ENCODE measurements at regions not wholly inside any gene's neighbourhood (a gene's known extent, or its start where the extent isn't known, plus 50 kb on each side); places are given as distances from the start of the nearest gene placed in this dataset.

DNA sequence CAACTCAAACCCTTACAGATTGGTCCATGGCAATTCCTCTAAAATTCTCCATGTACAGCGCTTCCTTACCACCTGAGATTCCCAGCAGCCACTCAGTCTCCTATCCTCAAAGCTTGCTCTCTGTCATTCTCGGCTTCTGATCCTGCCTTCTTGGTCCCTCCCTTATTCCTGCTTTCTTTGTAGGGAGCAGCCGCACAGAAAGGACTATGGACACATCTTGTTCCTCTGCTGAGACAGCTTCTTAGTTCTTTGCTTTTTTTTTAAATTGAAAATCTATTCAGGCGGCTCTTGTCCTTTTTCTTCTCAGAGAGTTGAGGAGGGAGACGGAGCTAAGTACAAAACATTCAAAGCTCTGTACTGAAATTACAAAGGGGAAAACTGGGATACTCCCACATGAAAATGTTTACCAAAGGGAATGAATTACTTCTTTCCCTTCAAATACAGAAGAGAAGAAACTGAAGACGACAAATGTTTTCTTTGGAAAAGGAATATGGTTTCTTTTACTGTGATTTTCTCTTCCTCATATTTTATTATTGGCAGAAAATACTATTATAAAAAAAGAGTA is 285.1 kb downstream of the IL20RB start:
- Histone ChIP-seq H3K4me3 (ENCODE audit: low read length) (no peak overlapping the region), H3K27ac (ENCODE audit: low read depth, low read length) (no peak overlapping the region), H3K36me3 (ENCODE audit: control insufficient read depth in 2 of 3, insufficient read depth in 3 of 3, low read length in 3 of 3) (no peaks in the 10 kb centered on the region), H3K27me3 (ENCODE audit: control insufficient read depth in 2 of 2, insufficient read depth in 2 of 2, low read length in 2 of 2) (no peaks in the 10 kb centered on the region), H3K4me1 (ENCODE audit: control insufficient read depth in 2 of 2, insufficient read depth in 2 of 2, low read length in 2 of 2) (no peaks in the 10 kb centered on the region), H3K9me3 (ENCODE audit: control insufficient read depth in 2 of 3, low read length in 3 of 3) (no peaks in the 10 kb centered on the region)
- Mint-ChIP-seq H3K27ac (no peak overlapping the region), H3K36me3 (no peaks in the 10 kb centered on the region), H3K27me3 (peaks cover 0 to 26% (median 6%) of the 10 kb centered on the region in 5 donors), H3K9me3 (peaks cover 0 to 5% (median 0%) of the 10 kb centered on the region in 11 donors), H3K4me3 (no peak overlapping the region), H3K4me1 (peaks cover 0 to 2% (median 0%) of the 10 kb centered on the region in 7 donors)
- intact Hi-C loops (cut with micrococcal nuclease), result no loop called here
- ChIA-PET POLR2A (no interaction called here), CTCF (no interaction called here)
- DNase-seq (no peak), ATAC-seq (no peak)

DNA sequence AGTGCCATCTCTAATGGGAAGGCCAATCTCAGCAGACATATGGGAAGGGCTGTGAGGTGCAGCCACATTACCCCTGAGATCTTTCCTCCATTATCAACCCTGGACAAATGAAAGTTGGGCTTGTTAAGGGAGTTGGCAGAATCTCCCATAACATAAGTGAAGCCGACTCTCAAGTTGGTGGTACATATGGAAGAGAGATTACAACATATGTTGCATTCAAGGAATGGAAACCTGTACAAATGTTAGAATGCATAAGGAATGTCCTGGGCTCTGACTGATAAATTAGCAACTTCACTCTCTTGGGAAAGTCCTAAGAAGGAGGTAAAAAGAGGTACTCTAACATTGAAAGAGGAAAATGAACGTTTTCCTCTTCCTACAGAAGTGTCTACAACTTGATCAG is 288.7 kb downstream of the IL20RB start:
- Histone ChIP-seq H3K36me3 (ENCODE audit: control insufficient read depth in 2 of 3, insufficient read depth in 3 of 3, low read length in 3 of 3) (no peaks in the 10 kb centered on the region), H3K27me3 (ENCODE audit: control insufficient read depth in 2 of 2, insufficient read depth in 2 of 2, low read length in 2 of 2) (no peaks in the 10 kb centered on the region), H3K27ac (ENCODE audit: low read depth, low read length) (no peak overlapping the region), H3K4me3 (ENCODE audit: low read length) (no peak overlapping the region), H3K4me1 (ENCODE audit: control insufficient read depth in 2 of 2, insufficient read depth in 2 of 2, low read length in 2 of 2) (no peaks in the 10 kb centered on the region), H3K9me3 (ENCODE audit: control insufficient read depth in 2 of 3, low read length in 3 of 3) (no peaks in the 10 kb centered on the region)
- intact Hi-C loops (cut with micrococcal nuclease), result no loop called here
- Mint-ChIP-seq H3K4me3 (no peak overlapping the region), H3K27ac (no peak overlapping the region), H3K9me3 (peaks cover 0 to 13% (median 5%) of the 10 kb centered on the region in 11 donors), H3K36me3 (no peaks in the 10 kb centered on the region), H3K4me1 (peaks cover 0 to 2% (median 0%) of the 10 kb centered on the region in 7 donors), H3K27me3 (peaks cover 0 to 17% (median 6%) of the 10 kb centered on the region in 5 donors)
- no peak for DNase-seq
- CTCF ChIA-PET, result no interaction called here
- ATAC-seq, result no peak
- POLR2A ChIA-PET, result no interaction called here

DNA sequence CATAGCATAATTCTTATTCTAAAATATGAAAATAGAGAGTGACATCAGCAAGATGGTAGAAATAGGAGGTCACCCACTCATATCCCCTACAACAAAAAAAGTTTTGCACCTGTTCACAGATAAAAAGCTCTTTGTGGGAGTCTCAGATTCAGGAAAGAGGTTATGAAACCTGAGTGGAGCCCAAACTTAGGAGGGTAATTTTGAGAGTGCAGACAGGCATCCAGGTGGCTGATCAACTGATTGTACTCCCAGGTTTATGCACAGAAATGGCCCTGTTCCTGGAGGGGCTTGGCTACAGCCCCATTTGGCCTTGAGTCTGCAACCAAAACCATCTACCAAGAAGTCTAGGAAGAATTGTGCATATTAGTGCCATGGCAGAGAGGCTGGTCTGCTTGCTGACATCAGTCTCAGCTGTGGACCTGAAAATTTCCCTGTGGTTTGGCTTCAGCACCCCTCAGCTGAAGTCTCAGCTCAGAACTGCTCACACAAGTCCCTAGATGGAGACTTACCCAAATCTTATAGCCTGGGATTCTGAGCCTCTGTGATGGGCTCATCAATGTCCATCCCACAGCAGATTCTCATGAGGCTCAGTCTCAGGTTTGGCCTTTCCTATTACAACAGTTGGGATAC is 291.6 kb downstream of the IL20RB start:
- no peak overlapping the region for H3K27ac Mint-ChIP-seq
- H3K9me3 Mint-ChIP-seq, result peaks cover 3 to 23% (median 9%) of the 10 kb centered on the region in 11 donors

DNA sequence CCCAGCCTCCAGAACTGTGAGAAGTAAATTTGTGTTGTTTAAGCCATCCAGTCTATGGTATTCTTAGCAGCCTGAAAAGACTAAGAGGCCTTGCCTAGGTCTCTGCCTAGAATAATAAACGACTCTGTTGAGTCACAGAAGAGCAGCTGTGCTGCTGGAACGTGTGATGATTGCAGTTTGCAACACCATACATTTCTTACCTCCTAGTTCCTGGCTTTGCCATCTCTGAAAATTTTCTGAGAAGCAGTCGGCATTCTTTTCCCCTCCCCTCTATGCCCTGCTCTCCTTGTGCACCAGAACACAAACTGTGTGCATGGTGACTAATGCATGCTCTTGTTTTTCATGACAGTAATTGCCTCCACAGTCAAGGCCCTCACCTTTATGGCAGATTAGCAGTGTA is 301.3 kb downstream of the IL20RB start:
- Histone ChIP-seq H3K27me3 (ENCODE audit: control insufficient read depth in 2 of 2, insufficient read depth in 2 of 2, low read length in 2 of 2) (no peaks in the 10 kb centered on the region), H3K4me3 (ENCODE audit: low read length) (no peak overlapping the region), H3K9me3 (ENCODE audit: control insufficient read depth in 2 of 3, low read length in 3 of 3) (no peaks in the 10 kb centered on the region), H3K4me1 (ENCODE audit: control insufficient read depth in 2 of 2, insufficient read depth in 2 of 2, low read length in 2 of 2) (no peaks in the 10 kb centered on the region), H3K36me3 (ENCODE audit: control insufficient read depth in 2 of 3, insufficient read depth in 3 of 3, low read length in 3 of 3) (no peaks in the 10 kb centered on the region), H3K27ac (ENCODE audit: low read depth, low read length) (no peak overlapping the region)
- ATAC-seq, result no peak
- no peak overlapping the region for H3K27ac Mint-ChIP-seq
- CTCF ChIA-PET, result no interaction called here
- peaks cover 0 to 9% (median 2%) of the 10 kb centered on the region in 11 donors for H3K9me3 Mint-ChIP-seq
- intact Hi-C loops (cut with micrococcal nuclease), result no loop called here
- DNase-seq, result no peak
- no peaks in the 10 kb centered on the region for H3K36me3 Mint-ChIP-seq
- POLR2A ChIA-PET, result no interaction called here
- peaks cover 0 to 11% (median 7%) of the 10 kb centered on the region in 5 donors for H3K27me3 Mint-ChIP-seq
- no peak overlapping the region for H3K4me3 Mint-ChIP-seq
- no peaks in the 10 kb centered on the region for H3K4me1 Mint-ChIP-seq

More for the DNA sequence above, 291.6 kb downstream of the IL20RB start:
- POLR2A ChIA-PET, result no interaction called here
- Histone ChIP-seq H3K4me1 (ENCODE audit: control insufficient read depth in 2 of 2, insufficient read depth in 2 of 2, low read length in 2 of 2) (no peaks in the 10 kb centered on the region), H3K27me3 (ENCODE audit: control insufficient read depth in 2 of 2, insufficient read depth in 2 of 2, low read length in 2 of 2) (no peaks in the 10 kb centered on the region), H3K27ac (ENCODE audit: low read depth, low read length) (no peak overlapping the region), H3K9me3 (ENCODE audit: control insufficient read depth in 2 of 3, low read length in 3 of 3) (no peaks in the 10 kb centered on the region), H3K4me3 (ENCODE audit: low read length) (no peak overlapping the region), H3K36me3 (ENCODE audit: control insufficient read depth in 2 of 3, insufficient read depth in 3 of 3, low read length in 3 of 3) (no peaks in the 10 kb centered on the region)
- Mint-ChIP-seq H3K27me3 (peaks cover 0 to 7% (median 0%) of the 10 kb centered on the region in 5 donors), H3K4me3 (no peak overlapping the region), H3K36me3 (no peaks in the 10 kb centered on the region), H3K4me1 (peaks cover 0 to 2% (median 0%) of the 10 kb centered on the region in 7 donors)
- CTCF ChIA-PET, result no interaction called here
- ATAC-seq, result no peak
- intact Hi-C loops (cut with micrococcal nuclease), result no loop called here
- DNase-seq, result no peak

DNA sequence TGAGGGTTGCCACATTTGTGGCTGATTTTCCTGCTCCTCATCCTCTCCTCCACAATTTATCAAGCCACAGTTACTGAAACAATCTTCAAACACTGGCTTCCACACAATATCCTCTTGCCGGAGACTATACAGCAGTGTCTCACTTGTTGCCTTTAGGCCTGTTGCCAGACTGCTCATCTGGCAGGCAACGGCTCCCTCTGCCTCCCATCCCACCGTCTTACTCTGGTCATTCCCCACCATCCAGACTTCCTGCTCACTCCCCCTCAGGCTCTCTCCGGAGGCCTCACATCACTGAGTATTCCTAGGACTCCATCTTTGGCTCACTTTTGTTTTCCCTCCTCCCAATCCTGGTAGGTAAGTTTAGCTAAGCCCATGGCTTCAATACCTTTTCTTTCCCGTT is 301.9 kb downstream of the IL20RB start:
- no peaks in the 10 kb centered on the region for H3K27me3 ChIP-seq (ENCODE audit: control insufficient read depth in 2 of 2, insufficient read depth in 2 of 2, low read length in 2 of 2)

DNA sequence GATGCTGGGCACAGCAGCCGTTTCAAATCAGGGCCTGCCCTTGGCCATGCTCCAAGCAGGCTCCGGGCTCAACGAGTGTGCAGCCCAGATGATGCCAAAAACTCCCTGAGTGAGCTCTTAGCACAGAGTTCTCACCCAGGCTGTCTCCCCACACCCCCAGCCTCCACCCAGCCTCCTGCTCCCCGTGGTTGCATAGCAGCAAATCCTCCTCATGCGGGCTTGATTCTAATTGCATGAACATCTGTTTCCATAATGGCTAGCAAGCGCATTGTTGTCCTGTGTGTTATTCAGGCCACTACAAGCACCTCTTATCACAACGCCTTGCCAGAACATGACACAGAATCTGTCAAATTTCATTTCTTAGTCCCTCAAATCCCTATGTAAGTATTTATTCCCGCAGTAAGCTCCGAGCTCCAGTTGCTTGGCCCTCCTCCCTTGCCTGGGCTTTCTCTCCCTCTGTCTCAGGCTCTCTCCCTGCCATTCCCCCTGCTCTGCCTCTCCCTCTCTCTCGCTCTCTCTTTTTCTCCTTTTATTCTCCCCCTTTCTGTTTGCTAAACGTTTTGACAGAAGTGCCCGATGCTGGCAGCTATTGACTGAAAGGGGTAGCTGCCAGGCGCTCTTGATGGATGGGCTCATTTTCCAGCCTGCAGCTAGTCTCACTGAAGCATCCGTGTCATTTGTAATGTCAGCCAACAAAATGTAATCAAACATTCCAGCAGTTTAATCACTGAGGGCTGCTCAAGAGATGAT is 306.5 kb downstream of the IL20RB start:
- H3K4me1 ChIP-seq (ENCODE audit: control insufficient read depth in 2 of 2, insufficient read depth in 2 of 2, low read length in 2 of 2), result no peaks in the 10 kb centered on the region
- H3K4me3 Mint-ChIP-seq, result no peak overlapping the region
- intact Hi-C loops (cut with micrococcal nuclease), result no loop called here
- no peaks in the 10 kb centered on the region for H3K36me3 ChIP-seq (ENCODE audit: control insufficient read depth in 2 of 3, insufficient read depth in 3 of 3, low read length in 3 of 3)
- ATAC-seq, result no peak
- H3K27me3 Mint-ChIP-seq, result peaks cover 1 to 29% (median 14%) of the 10 kb centered on the region in 5 donors
- no peak overlapping the region for H3K4me3 ChIP-seq (ENCODE audit: low read length)
- H3K36me3 Mint-ChIP-seq, result peaks cover 0 to 4% (median 0%) of the 10 kb centered on the region in 5 donors
- no peak overlapping the region for H3K27ac ChIP-seq (ENCODE audit: low read depth, low read length)
- H3K9me3 Mint-ChIP-seq, result peaks cover 0 to 4% (median 0%) of the 10 kb centered on the region in 11 donors
- ChIA-PET POLR2A (no interaction called here), CTCF (interaction anchor here (1.3 kb wide), 1 partner anchor 9 kb away, joined by 3 read pairs; no protein-coding TSS in a partner anchor)
- H3K27ac Mint-ChIP-seq, result no peak overlapping the region
- no peak for DNase-seq
- H3K4me1 Mint-ChIP-seq, result no peaks in the 10 kb centered on the region
- no peaks in the 10 kb centered on the region for H3K27me3 ChIP-seq (ENCODE audit: control insufficient read depth in 2 of 2, insufficient read depth in 2 of 2, low read length in 2 of 2)
- no peaks in the 10 kb centered on the region for H3K9me3 ChIP-seq (ENCODE audit: control insufficient read depth in 2 of 3, low read length in 3 of 3)

More for the DNA sequence above, 301.9 kb downstream of the IL20RB start:
- Mint-ChIP-seq H3K36me3 (no peaks in the 10 kb centered on the region), H3K27me3 (peaks cover 1 to 17% (median 13%) of the 10 kb centered on the region in 5 donors), H3K9me3 (peaks cover 0 to 5% (median under 1%) of the 10 kb centered on the region in 11 donors), H3K27ac (no peak overlapping the region), H3K4me3 (no peak overlapping the region), H3K4me1 (no peaks in the 10 kb centered on the region)
- Histone ChIP-seq H3K4me1 (ENCODE audit: control insufficient read depth in 2 of 2, insufficient read depth in 2 of 2, low read length in 2 of 2) (no peaks in the 10 kb centered on the region), H3K27ac (ENCODE audit: low read depth, low read length) (no peak overlapping the region), H3K9me3 (ENCODE audit: control insufficient read depth in 2 of 3, low read length in 3 of 3) (no peaks in the 10 kb centered on the region), H3K36me3 (ENCODE audit: control insufficient read depth in 2 of 3, insufficient read depth in 3 of 3, low read length in 3 of 3) (no peaks in the 10 kb centered on the region), H3K4me3 (ENCODE audit: low read length) (no peak overlapping the region)
- CTCF ChIA-PET, result no interaction called here
- DNase-seq (no peak), ATAC-seq (no peak)
- intact Hi-C loops (cut with micrococcal nuclease), result no loop called here
- POLR2A ChIA-PET, result no interaction called here

Measured in naive thymus-derived CD4-positive, alpha-beta T cell (primary cell).